ENCODE measurements at regions not wholly inside any gene's neighbourhood (a gene's known extent, or its start where the extent isn't known, plus 50 kb on each side); places are given as distances from the start of the nearest gene placed in this dataset.

DNA sequence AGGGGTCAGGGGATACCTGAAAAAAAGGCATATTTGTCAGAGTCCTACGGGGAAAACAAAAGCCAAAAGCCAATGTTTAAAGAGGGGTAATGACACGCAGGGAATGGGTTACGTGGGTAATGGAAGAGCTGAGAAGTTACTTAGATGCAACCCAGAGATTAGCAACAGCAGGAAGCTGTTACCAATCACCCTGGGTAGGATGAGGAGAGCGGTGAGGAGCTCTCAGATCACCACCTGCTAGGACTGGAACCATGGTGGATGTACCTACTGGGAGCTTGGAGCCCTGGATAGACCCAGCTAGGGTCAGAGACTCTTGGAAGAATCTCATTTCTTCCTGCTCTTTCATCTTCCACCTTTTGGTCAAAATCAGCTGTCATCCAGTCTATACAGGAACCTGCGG is 51.2 kb upstream of the RNF24 start:
- Mint-ChIP-seq H3K9me3 (no peaks in the 10 kb centered on the region), H3K4me3 (no peak overlapping the region), H3K36me3 (ENCODE audit: low read depth) (no peaks in the 10 kb centered on the region), H3K27ac (no peak overlapping the region), H3K4me1 (peaks cover 37% of the 10 kb centered on the region), H3K27me3 (no peaks in the 10 kb centered on the region)
- no peak for DNase-seq
- ChIA-PET CTCF (interaction anchor here (0.9 to 2.2 kb wide), 5 partner anchors 14 to 29 kb away, joined by 3 to 8 read pairs (median 5); no protein-coding TSS in a partner anchor), POLR2A (no interaction called here)

DNA sequence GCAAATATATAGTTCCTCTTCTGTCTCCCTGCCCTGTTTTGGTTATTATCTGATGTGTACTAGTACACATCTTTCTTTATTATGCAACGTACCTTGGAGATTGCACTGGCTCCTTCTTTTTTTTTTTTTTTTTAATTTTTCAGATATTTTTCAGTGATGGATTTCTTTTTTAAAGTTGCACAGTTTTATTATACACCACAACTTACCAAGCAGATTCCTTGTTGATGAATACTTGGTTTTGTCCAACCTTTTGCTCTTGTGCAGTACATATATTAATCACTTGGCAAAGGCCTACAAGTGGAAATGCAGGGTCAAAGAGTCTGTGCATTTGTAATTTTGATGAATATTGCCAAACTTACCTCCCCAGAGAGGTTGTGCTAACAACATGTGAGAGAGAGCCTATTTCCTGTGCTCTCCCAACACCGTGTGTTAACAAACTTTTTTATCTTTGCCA is 50.1 kb upstream of the RNF24 start:
- Mint-ChIP-seq H3K4me1 (peaks cover 46% of the 10 kb centered on the region), H3K36me3 (ENCODE audit: low read depth) (no peaks in the 10 kb centered on the region), H3K9me3 (no peaks in the 10 kb centered on the region), H3K4me3 (no peak overlapping the region), H3K27ac (peak overlapping the region; percentile 51), H3K27me3 (no peaks in the 10 kb centered on the region)
- POLR2A ChIA-PET = no interaction called here
- CTCF ChIA-PET = interaction anchor here (0.9 to 2.2 kb wide), 5 partner anchors 13 to 83 kb away, joined by 3 to 8 read pairs (median 5); no protein-coding TSS in a partner anchor
- DNase-seq = no peak
